ENCODE measurements at regions not wholly inside any gene's neighbourhood (a gene's known extent, or its start where the extent isn't known, plus 50 kb on each side); places are given as distances from the start of the nearest gene placed in this dataset.

DNA sequence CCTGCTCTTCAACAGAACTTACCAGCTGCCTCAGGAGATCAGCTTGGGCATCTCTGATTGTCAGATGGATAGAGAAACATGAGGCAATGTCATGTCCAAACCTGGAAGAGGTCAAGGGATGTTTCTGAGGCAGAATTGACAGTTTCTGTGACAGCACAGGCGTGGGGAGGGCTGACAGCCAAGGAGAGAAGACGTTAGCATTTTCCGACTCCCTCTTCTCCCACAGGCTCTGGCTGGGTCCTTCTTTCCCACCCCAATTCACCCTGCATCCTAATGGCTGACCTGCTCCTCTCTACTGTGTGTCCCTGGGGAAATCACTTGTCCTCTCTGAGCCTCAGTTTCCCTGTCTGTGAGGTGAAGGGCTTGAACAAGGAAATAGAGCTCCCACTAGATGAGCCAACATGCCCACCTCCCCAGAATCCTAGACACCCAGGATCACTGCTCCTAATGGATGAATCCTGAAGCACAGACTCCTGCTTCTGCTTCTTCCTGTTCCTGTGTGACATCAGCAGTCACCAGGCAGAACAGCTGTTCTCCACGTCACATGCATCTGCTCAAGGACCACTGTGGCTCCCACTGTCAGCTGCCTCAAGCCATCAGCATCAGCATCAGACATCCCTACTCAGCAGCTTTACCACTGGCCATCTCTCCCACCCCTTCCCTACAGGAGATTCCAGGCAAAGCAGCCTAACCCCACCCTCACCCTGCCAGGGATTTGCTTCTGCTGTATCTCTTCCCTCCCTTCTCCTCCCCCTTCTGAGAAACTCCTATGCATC, 408.0 kb downstream of the MATN1 start:
- no peaks in the 10 kb centered on the region for H3K36me3 ChIP-seq (ENCODE audit: insufficient read depth, low read length)
- no peak overlapping the region for H3K27ac ChIP-seq (ENCODE audit: low read depth, low read length)
- no peaks in the 10 kb centered on the region for H3K27me3 ChIP-seq (ENCODE audit: insufficient read depth, low read length)
- H2AFZ ChIP-seq (ENCODE audit: low read length, unreplicated experiment) = no peak overlapping the region
- no peak overlapping the region for H3K4me3 ChIP-seq (ENCODE audit: low read depth, low read length)
- H3K4me1 ChIP-seq (ENCODE audit: control insufficient read depth, insufficient read depth, low read length, unreplicated experiment) = no peaks in the 10 kb centered on the region
- H3K79me2 ChIP-seq (ENCODE audit: control insufficient read depth, insufficient read depth, low read length, unreplicated experiment) = no peaks in the 10 kb centered on the region

DNA sequence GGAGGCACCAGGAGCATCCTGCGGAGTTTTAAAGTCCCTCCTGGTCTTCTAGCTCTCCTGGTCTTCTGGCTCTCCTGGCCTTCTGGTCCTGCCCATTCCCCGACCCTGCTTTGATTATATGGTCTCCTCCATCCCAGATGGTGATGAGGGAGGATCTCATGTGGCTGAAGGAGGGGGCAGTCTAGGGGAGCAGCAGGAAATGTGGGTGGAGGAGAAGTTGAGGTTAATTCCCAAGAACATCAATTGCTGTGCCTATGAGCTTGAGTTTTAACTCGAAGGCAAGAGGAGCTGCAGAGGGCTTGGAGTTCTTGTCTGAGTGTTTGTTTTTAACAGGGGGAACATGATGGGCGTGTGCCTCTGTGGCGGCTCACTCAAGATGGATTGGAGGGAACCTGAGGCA, 408.8 kb downstream of the MATN1 start:
- H3K79me2 ChIP-seq (ENCODE audit: control insufficient read depth, insufficient read depth, low read length, unreplicated experiment) = no peaks in the 10 kb centered on the region
- no peaks in the 10 kb centered on the region for H3K36me3 ChIP-seq (ENCODE audit: insufficient read depth, low read length)
- H2AFZ ChIP-seq (ENCODE audit: low read length, unreplicated experiment) = no peak overlapping the region
- no peak overlapping the region for H3K4me3 ChIP-seq (ENCODE audit: low read depth, low read length)
- H3K4me1 ChIP-seq (ENCODE audit: control insufficient read depth, insufficient read depth, low read length, unreplicated experiment) = no peaks in the 10 kb centered on the region
- H3K27ac ChIP-seq (ENCODE audit: low read depth, low read length) = no peak overlapping the region
- no peaks in the 10 kb centered on the region for H3K27me3 ChIP-seq (ENCODE audit: insufficient read depth, low read length)

DNA sequence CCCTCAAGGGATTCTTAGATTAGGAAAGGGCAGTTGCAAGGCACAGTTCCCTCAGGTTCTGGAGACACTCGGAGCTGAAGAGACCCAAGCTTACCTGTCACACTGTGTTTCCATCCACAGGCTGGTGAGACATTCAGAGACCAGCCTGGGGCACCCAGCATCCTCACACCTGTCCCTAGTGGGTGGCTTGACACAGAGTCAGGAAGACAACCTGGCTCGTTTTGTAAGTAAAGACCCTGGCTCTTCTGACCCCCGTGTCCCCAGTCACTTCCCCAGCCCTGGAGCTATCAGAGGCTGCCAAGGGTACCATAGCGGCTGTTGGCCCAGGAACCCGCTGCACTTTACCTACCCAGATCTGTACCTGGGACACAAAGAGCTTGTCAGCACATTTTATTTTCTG, 409.8 kb downstream of the MATN1 start:
- Histone ChIP-seq H3K4me1 (ENCODE audit: control insufficient read depth, insufficient read depth, low read length, unreplicated experiment) (no peaks in the 10 kb centered on the region), H3K27ac (ENCODE audit: low read depth, low read length) (no peak overlapping the region), H3K79me2 (ENCODE audit: control insufficient read depth, insufficient read depth, low read length, unreplicated experiment) (no peaks in the 10 kb centered on the region), H3K4me3 (ENCODE audit: low read depth, low read length) (no peak overlapping the region), H3K27me3 (ENCODE audit: insufficient read depth, low read length) (no peaks in the 10 kb centered on the region), H3K36me3 (ENCODE audit: insufficient read depth, low read length) (no peaks in the 10 kb centered on the region), H2AFZ (ENCODE audit: low read length, unreplicated experiment) (no peak overlapping the region)

DNA sequence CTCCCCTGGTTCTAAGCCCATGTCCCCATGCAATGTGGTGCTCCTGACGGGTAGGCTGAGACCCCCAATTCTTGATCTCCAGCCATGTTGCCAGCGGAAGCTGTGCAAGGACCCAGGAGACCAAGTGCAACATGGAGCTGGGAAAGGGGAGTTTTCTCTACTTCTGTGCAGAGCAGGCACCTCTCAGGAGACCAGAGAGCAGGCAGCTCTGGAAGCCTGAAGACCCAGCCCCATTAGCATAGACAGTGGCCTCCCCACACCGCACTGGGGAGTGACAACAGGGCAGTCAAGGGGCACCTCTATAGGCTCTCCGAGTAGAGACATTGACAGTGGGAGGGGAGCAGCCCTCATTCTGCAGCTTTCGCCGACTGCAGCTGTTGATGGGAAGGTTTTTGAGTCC, 410.2 kb downstream of the MATN1 start:
- H3K4me3 ChIP-seq (ENCODE audit: low read depth, low read length) = no peak overlapping the region
- no peaks in the 10 kb centered on the region for H3K79me2 ChIP-seq (ENCODE audit: control insufficient read depth, insufficient read depth, low read length, unreplicated experiment)
- H3K36me3 ChIP-seq (ENCODE audit: insufficient read depth, low read length) = no peaks in the 10 kb centered on the region
- no peaks in the 10 kb centered on the region for H3K4me1 ChIP-seq (ENCODE audit: control insufficient read depth, insufficient read depth, low read length, unreplicated experiment)
- H2AFZ ChIP-seq (ENCODE audit: low read length, unreplicated experiment) = no peak overlapping the region
- H3K27me3 ChIP-seq (ENCODE audit: insufficient read depth, low read length) = no peaks in the 10 kb centered on the region
- H3K27ac ChIP-seq (ENCODE audit: low read depth, low read length) = no peak overlapping the region

DNA sequence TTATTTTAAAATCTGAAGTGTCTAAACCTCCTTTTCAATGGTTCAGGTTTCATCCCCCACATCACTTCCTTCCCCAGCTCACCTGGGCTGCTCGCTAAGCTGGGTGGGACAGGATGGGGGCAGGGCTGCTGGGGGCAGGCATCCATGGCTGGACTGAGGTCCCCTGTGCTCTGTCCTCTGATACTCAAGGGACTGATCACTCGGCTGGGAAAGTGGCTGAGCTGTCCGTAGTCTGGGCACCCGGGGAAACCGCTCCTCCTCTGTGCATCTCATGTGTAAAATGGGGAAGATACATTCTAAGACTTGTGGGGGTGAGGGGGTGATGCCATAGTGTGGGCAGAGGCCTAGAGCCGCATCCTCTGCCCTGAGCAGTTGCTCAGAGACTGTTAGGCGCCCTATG, 411.2 kb downstream of the MATN1 start:
- Histone ChIP-seq H3K4me3 (ENCODE audit: low read depth, low read length) (no peak overlapping the region), H3K79me2 (ENCODE audit: control insufficient read depth, insufficient read depth, low read length, unreplicated experiment) (no peaks in the 10 kb centered on the region), H3K4me1 (ENCODE audit: control insufficient read depth, insufficient read depth, low read length, unreplicated experiment) (no peaks in the 10 kb centered on the region), H3K27ac (ENCODE audit: low read depth, low read length) (no peak overlapping the region), H2AFZ (ENCODE audit: low read length, unreplicated experiment) (no peak overlapping the region), H3K27me3 (ENCODE audit: insufficient read depth, low read length) (no peaks in the 10 kb centered on the region), H3K36me3 (ENCODE audit: insufficient read depth, low read length) (no peaks in the 10 kb centered on the region)

DNA sequence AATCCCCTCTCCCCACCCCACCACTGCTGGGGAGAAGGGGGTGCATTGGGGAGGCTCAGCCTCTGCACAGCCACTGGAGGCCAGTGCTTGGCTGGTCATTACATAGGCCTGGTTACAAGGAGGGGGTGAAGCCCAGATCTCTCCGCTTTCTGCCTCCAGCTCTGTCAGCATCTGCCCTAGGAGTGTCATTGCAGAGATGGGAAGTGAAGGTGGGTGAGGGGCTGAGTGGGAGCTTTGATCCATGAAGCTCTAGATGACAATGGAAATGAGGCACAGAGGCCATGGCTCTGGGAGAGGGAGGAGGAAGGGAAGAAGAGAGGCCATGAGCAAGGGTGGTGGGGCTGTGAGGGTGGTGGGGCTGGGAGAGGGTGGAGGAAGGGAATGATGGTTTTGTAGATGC, 411.6 kb downstream of the MATN1 start:
- H3K27ac ChIP-seq (ENCODE audit: low read depth, low read length) = no peak overlapping the region
- H3K4me3 ChIP-seq (ENCODE audit: low read depth, low read length) = no peak overlapping the region
- no peaks in the 10 kb centered on the region for H3K79me2 ChIP-seq (ENCODE audit: control insufficient read depth, insufficient read depth, low read length, unreplicated experiment)
- H3K4me1 ChIP-seq (ENCODE audit: control insufficient read depth, insufficient read depth, low read length, unreplicated experiment) = no peaks in the 10 kb centered on the region
- H3K27me3 ChIP-seq (ENCODE audit: insufficient read depth, low read length) = no peaks in the 10 kb centered on the region
- no peaks in the 10 kb centered on the region for H3K36me3 ChIP-seq (ENCODE audit: insufficient read depth, low read length)
- no peak overlapping the region for H2AFZ ChIP-seq (ENCODE audit: low read length, unreplicated experiment)

DNA sequence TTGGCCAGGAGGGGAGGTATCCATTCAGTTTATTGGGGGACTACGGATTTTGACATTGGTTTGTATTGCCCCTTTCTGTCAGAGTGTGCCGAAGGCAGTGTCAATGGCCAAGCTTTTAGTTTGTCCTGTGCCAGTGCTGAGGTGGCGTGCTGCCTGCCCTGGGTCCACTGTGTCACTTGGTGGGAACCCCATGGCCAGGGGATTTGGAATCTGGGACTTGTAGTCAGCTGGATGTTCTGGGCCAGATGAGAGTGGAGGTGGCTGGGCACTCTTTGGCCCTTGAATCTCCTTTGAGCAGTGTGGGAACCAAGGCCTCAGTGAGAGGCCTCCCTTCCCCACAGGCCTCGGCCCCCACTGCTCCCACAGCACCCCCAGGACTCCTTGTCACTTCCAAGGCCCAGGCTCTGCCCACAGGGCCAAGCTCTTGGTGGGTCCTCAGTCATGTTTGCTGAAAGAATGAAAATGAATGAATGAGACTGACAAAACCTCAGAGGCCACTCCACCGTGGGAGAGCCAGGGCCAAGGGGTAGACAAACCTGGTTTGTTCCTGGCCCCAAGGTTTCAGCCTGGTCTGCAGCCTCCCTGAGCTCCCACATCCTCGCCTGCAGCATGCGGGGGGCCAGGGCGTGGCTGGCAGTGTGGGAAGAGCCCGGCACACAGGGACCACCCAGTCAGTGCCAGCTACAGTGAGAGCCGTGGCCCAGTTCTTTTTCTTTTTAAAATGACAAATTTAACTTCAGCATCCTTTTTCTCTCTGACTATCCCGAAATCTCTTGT, 412.2 kb downstream of the MATN1 start:
- no peaks in the 10 kb centered on the region for H3K4me1 ChIP-seq (ENCODE audit: control insufficient read depth, insufficient read depth, low read length, unreplicated experiment)
- H3K36me3 ChIP-seq (ENCODE audit: insufficient read depth, low read length) = no peaks in the 10 kb centered on the region
- H3K27ac ChIP-seq (ENCODE audit: low read depth, low read length) = no peak overlapping the region
- H3K27me3 ChIP-seq (ENCODE audit: insufficient read depth, low read length) = no peaks in the 10 kb centered on the region
- no peak overlapping the region for H3K4me3 ChIP-seq (ENCODE audit: low read depth, low read length)
- no peak overlapping the region for H2AFZ ChIP-seq (ENCODE audit: low read length, unreplicated experiment)
- no peaks in the 10 kb centered on the region for H3K79me2 ChIP-seq (ENCODE audit: control insufficient read depth, insufficient read depth, low read length, unreplicated experiment)

DNA sequence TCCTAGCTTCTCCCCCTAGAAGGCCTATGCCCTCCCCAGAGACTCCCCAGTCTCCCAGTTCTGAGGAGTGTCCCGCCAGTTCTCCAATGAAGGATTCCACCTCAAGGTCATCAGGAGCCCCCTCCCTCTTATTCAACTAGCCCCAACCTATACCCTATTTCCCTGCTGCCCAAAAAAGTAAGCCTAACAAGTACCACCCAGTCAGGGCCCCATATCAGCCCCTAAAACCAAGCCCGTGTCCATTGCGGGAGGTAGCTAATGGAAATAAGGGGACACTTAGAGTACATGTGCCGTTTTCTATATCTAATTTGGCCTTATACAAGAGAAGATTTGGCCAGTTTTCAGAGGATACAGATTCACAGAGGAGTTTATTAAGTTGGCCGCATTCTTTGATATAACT, 416.2 kb downstream of the MATN1 start:
- no peaks in the 10 kb centered on the region for H3K4me1 ChIP-seq (ENCODE audit: control insufficient read depth, insufficient read depth, low read length, unreplicated experiment)
- H3K27ac ChIP-seq (ENCODE audit: low read depth, low read length) = no peak overlapping the region
- H3K27me3 ChIP-seq (ENCODE audit: insufficient read depth, low read length) = no peaks in the 10 kb centered on the region
- H3K79me2 ChIP-seq (ENCODE audit: control insufficient read depth, insufficient read depth, low read length, unreplicated experiment) = no peaks in the 10 kb centered on the region
- H3K4me3 ChIP-seq (ENCODE audit: low read depth, low read length) = no peak overlapping the region
- no peaks in the 10 kb centered on the region for H3K36me3 ChIP-seq (ENCODE audit: insufficient read depth, low read length)
- H2AFZ ChIP-seq (ENCODE audit: low read length, unreplicated experiment) = no peak overlapping the region

DNA sequence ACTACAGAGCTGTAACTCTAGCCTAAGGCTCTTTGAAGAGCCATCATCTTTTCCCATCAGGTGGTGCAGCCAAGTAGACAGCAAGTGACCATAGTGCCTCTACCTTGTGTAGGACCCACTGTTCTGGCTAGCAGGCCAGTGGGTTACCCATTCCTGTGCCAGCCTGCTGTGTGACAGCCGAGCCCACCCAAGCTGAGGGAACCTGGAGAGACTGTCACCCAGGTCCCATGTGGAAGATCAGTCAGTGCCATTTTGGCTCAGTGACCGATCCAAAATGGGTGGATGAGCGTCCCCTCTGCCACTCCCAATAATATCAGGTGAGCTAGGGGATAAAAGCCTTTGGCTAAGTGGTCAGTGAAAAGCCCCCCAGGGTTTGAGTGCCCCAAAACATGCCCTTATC, 417.9 kb downstream of the MATN1 start:
- no peaks in the 10 kb centered on the region for H3K79me2 ChIP-seq (ENCODE audit: control insufficient read depth, insufficient read depth, low read length, unreplicated experiment)
- H3K36me3 ChIP-seq (ENCODE audit: insufficient read depth, low read length) = no peaks in the 10 kb centered on the region
- H3K27me3 ChIP-seq (ENCODE audit: insufficient read depth, low read length) = no peaks in the 10 kb centered on the region
- H3K27ac ChIP-seq (ENCODE audit: low read depth, low read length) = no peak overlapping the region
- H2AFZ ChIP-seq (ENCODE audit: low read length, unreplicated experiment) = no peak overlapping the region
- H3K4me3 ChIP-seq (ENCODE audit: low read depth, low read length) = no peak overlapping the region
- no peaks in the 10 kb centered on the region for H3K4me1 ChIP-seq (ENCODE audit: control insufficient read depth, insufficient read depth, low read length, unreplicated experiment)

DNA sequence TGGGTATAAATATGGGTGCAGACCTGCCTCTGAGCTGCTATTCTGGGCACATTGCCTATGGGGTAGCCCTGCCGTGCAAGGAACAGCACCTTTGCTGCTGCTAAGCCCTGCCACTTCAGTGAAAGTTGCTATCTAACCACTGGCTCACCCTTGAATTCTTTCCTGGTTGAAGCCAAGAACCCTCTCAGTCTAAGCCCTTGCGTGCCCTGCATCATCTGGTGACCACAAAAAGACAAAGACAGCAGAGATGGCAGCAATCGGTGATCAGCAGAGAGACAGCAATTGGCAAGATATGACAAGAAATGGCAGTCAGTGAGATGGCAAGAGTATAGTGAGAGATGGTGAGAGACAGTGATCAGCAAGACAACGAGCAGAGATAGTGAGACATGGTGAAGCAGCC, 418.3 kb downstream of the MATN1 start:
- no peaks in the 10 kb centered on the region for H3K27me3 ChIP-seq (ENCODE audit: insufficient read depth, low read length)
- H3K4me3 ChIP-seq (ENCODE audit: low read depth, low read length) = no peak overlapping the region
- no peak overlapping the region for H3K27ac ChIP-seq (ENCODE audit: low read depth, low read length)
- no peak overlapping the region for H2AFZ ChIP-seq (ENCODE audit: low read length, unreplicated experiment)
- no peaks in the 10 kb centered on the region for H3K79me2 ChIP-seq (ENCODE audit: control insufficient read depth, insufficient read depth, low read length, unreplicated experiment)
- no peaks in the 10 kb centered on the region for H3K4me1 ChIP-seq (ENCODE audit: control insufficient read depth, insufficient read depth, low read length, unreplicated experiment)
- no peaks in the 10 kb centered on the region for H3K36me3 ChIP-seq (ENCODE audit: insufficient read depth, low read length)

DNA sequence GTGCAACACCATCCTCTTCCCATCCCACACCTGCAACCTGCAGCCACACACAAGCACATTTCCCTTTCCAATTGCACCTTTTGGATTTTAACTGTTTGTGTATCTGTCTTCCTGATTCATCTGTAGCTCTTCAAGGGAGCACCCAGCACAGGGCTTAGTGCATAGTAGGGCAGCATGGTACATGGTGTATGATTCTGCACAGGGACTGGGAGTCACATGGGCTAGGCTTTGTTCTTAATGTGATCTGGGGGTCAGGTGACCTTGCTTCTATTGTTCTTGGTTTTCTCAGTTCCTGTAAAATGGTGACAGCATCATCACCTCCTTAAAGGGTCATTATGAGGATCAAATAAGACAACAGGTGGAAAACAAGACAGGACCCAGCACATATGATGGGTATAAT, 419.3 kb downstream of the MATN1 start:
- no peaks in the 10 kb centered on the region for H3K79me2 ChIP-seq (ENCODE audit: control insufficient read depth, insufficient read depth, low read length, unreplicated experiment)
- no peaks in the 10 kb centered on the region for H3K4me1 ChIP-seq (ENCODE audit: control insufficient read depth, insufficient read depth, low read length, unreplicated experiment)
- H3K4me3 ChIP-seq (ENCODE audit: low read depth, low read length) = no peak overlapping the region
- no peaks in the 10 kb centered on the region for H3K27me3 ChIP-seq (ENCODE audit: insufficient read depth, low read length)
- no peak overlapping the region for H3K27ac ChIP-seq (ENCODE audit: low read depth, low read length)
- H3K36me3 ChIP-seq (ENCODE audit: insufficient read depth, low read length) = no peaks in the 10 kb centered on the region
- H2AFZ ChIP-seq (ENCODE audit: low read length, unreplicated experiment) = no peak overlapping the region

All from ACC112 (cell line).